Activated CD4-positive, alpha-beta T cell treated with anti-CD3 and anti-CD28 coated beads, Interleukin-2, amount 10 ng/mL, durations not matched to agents 7 days and 5 days (primary cell): ENCODE measurements at regions not wholly inside any gene's neighbourhood (a gene's known extent, or its start where the extent isn't known, plus 50 kb on each side); places are given as distances from the start of the nearest gene placed in this dataset.

ENCODE experiments used
- CTCF ChIA-PET: fragments of 350-600 bp; sonication (Branson Sonifier 250); formaldehyde crosslinking; loops from one replicate; lab custom pipeline; 2021; ENCODE audit warnings: antibody characterized with exemption; lab: Charles Lee
- POLR2A ChIA-PET: fragments of 350-600 bp; sonication (Branson Sonifier 250); formaldehyde crosslinking; loops from one replicate; lab custom pipeline; 2021; ENCODE audit warnings: antibody characterized with exemption; lab: Charles Lee
- DNase-seq: peaks from one replicate; pipeline ENCODE4 v3.0.0-alpha.2; 2020
- H3K27ac Mint-ChIP-seq: one replicate; pipeline ENCODE4 v1.8.0; 2021; ENCODE audit warnings: mild to moderate bottlenecking, moderate library complexity, mixed read lengths
- H3K27me3 Mint-ChIP-seq: one replicate; pipeline ENCODE4 v1.8.0; 2021; ENCODE audit warnings: mixed read lengths
- H3K36me3 Mint-ChIP-seq: one replicate; pipeline ENCODE4 v1.8.0; 2021; ENCODE audit warnings: low read depth, mixed read lengths
- H3K4me1 Mint-ChIP-seq: one replicate; pipeline ENCODE4 v1.8.0; 2021; ENCODE audit warnings: mixed read lengths
- H3K4me3 Mint-ChIP-seq: one replicate; pipeline ENCODE4 v1.8.0; 2021; ENCODE audit warnings: mild to moderate bottlenecking, moderate library complexity, mixed read lengths
- H3K9me3 Mint-ChIP-seq: one replicate; pipeline ENCODE4 v1.8.0; 2021; ENCODE audit warnings: mixed read lengths

DNA sequence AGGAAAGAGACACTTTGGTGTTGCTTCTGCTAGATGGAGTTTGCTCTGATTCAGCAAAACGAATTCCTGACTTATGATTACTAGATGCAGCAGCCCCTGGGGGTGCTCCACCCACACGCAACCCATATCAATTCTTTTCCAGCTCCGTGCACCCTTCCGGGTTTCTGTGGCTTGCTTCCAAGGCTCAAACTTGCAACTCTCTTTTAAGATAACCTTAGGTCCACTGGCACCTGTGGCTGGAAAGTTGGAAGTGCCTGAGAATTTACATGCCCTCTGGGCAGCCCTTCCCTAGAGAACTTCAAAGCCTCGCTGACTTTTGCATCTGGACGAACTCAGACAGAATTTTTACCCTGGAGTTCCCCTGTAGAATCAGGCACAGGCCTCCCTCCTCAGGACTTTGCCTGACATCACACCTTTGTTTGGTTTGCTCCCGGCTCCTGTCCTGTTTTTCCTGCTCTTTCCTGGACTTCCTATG lies 224.9 kb downstream of the SNX18 start:
- no peak overlapping the region for H3K27ac Mint-ChIP-seq
- no peak for DNase-seq
- H3K4me3 Mint-ChIP-seq, result no peak overlapping the region
- ChIA-PET CTCF (interaction anchor here (0.9 to 1.9 kb wide), 4 partner anchors 9 to 225 kb away, joined by 3 to 6 read pairs (median 5); partner anchors contain the start of gene SNX18), POLR2A (interaction anchor here (0.7 kb wide), 1 partner anchor 123 kb away, joined by 3 read pairs; no protein-coding TSS in a partner anchor)
- peaks cover 47% of the 10 kb centered on the region for H3K4me1 Mint-ChIP-seq
- peaks cover 6% of the 10 kb centered on the region for H3K9me3 Mint-ChIP-seq
- H3K36me3 Mint-ChIP-seq, result peaks cover 5% of the 10 kb centered on the region
- H3K27me3 Mint-ChIP-seq, result peaks cover 6% of the 10 kb centered on the region

DNA sequence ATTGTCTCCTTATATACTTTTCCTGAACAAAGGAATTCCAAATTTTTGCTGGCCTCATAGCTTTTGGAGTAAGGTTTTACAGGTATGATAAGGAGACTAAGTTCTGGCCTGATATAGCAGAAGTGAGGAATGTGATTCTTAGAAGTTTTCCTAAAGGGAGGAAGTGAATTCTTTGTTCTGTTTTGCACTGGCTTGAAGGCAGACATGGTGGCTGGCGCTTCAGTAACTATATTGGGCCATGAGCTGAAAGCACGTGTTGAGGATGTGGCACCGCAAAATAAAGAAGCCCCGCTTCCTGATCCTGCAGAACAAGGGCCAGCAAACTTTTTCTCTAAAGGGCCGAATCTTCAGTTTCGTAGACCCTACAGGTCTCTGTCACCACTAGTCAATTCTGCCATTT lies 224.2 kb downstream of the SNX18 start:
- CTCF ChIA-PET, result interaction anchor here (0.9 to 1.5 kb wide), 3 partner anchors 8 to 14 kb away, joined by 3 to 5 read pairs (median 5); no protein-coding TSS in a partner anchor
- Mint-ChIP-seq H3K27ac (no peak overlapping the region), H3K9me3 (peaks cover 6% of the 10 kb centered on the region), H3K36me3 (peaks cover 5% of the 10 kb centered on the region), H3K27me3 (peaks cover 6% of the 10 kb centered on the region), H3K4me1 (peaks cover 47% of the 10 kb centered on the region), H3K4me3 (no peak overlapping the region)
- DNase-seq, result no peak
- POLR2A ChIA-PET, result no interaction called here

DNA sequence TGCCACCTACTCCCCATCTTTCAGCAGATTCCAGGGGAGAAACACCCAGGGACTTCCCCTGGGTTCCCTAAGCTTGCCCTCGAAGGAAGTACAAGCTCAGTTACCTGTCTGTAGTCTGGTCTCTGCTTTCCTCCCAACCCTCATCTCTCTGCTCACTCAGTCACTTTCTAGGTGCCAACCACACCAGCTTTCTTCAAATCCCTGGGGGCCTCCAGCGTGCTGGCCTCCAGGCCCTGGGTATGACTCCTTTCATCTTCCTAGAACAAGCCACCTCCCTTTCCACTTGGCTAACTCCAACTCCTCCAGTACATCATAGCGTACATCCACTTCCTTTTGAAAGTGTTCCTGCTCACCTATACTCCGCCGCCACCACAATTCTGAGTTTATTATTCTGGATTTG lies 222.6 kb downstream of the SNX18 start:
- Mint-ChIP-seq H3K4me1 (peaks cover 37% of the 10 kb centered on the region), H3K27me3 (peaks cover 11% of the 10 kb centered on the region), H3K36me3 (peaks cover 5% of the 10 kb centered on the region), H3K9me3 (peaks cover 6% of the 10 kb centered on the region), H3K4me3 (no peak overlapping the region), H3K27ac (no peak overlapping the region)
- ChIA-PET CTCF (interaction anchor here (0.7 to 1.9 kb wide), 5 partner anchors 10 to 105 kb away, joined by 3 to 8 read pairs (median 4); no protein-coding TSS in a partner anchor), POLR2A (no interaction called here)
- DNase-seq, result no peak

DNA sequence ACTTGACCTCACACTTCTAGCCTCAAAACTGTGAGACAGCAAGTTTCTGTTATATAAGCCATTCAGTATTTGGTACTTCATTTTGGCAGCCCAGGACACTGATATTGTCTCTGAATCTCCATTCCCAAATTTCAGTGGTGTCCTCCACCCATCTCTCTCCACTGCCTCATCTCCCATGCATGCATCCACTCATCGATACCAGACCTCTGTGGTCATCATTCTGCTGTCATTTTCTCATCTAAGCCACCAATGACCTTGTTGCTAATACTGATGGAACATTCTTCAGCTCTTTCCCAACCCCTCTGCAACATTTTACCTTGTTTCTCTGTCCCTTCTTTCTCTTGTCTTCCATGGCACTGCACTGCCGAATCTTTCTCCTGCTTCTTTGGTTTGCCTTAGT lies 221.8 kb downstream of the SNX18 start:
- Mint-ChIP-seq H3K4me3 (no peak overlapping the region), H3K27ac (no peak overlapping the region), H3K4me1 (peaks cover 31% of the 10 kb centered on the region), H3K9me3 (peaks cover 3% of the 10 kb centered on the region), H3K27me3 (peaks cover 15% of the 10 kb centered on the region), H3K36me3 (peaks cover 2% of the 10 kb centered on the region)
- ChIA-PET POLR2A (no interaction called here), CTCF (interaction anchor here (0.6 to 1.9 kb wide), 5 partner anchors 11 to 105 kb away, joined by 3 to 8 read pairs (median 4); no protein-coding TSS in a partner anchor)
- DNase-seq, result no peak

DNA sequence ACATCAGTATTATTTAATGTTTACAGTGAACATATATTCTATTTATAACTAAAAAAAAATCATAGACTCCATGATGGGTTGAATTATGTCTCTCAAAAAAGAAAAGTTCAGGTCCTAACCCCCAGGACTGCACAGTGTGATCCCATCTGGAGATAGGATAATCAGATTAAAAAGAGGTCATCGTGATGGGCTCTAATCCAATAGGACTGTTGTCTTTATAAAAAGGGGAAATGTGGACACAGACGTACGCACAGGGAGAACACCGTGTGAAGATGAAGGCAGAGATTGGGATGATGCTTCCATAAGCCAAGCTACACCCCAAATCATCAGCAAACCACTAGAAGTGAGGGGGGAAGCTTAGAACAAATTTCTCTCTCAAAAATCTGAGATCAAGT lies 221.4 kb downstream of the SNX18 start:
- CTCF ChIA-PET, result interaction anchor here (0.6 to 1.2 kb wide), 2 partner anchors 12 to 58 kb away, joined by 3 to 4 read pairs; no protein-coding TSS in a partner anchor
- POLR2A ChIA-PET, result no interaction called here
- H3K4me3 Mint-ChIP-seq, result no peak overlapping the region
- H3K27me3 Mint-ChIP-seq, result peaks cover 15% of the 10 kb centered on the region
- H3K36me3 Mint-ChIP-seq, result no peaks in the 10 kb centered on the region
- no peak overlapping the region for H3K27ac Mint-ChIP-seq
- DNase-seq, result no peak
- peaks cover 3% of the 10 kb centered on the region for H3K9me3 Mint-ChIP-seq
- peaks cover 26% of the 10 kb centered on the region for H3K4me1 Mint-ChIP-seq

DNA sequence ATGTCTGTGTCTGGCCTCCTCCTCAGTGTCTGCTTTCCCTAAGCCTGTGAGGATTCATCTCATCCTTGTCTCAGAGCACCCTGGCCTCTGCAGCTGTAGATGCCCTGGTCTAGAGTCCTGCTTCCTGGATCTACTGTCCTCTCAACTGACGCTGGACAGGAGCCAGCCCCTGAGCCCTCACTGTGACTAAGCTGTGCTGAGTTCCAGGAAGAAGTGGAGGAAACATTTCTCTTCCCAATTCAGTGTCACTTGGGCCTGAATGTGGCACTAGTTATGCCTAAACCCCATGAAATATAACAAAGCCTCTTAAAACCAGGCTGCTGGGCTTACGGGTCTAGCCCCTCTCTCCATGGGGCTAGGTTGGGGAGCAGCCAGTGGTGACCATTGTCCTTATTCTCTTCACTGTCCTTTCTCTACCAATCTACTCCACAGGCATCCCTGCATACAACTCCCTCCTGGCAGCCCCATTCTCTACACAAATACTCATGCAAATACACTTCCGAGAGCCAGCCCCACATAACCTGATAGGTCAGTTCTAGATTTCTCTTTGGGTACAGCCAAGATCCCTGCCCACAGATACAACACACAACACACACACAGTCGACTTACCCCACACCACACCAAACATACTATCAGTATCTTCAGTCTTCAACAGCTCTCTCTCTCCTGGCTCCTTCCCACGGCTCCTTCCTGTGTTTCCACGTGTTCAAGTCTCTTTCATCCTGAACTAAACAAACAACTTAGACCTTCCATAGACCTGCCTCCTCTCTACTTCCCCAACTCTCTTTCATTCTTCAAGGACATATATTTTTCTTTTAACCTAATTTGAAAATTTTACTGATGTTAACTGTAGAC lies 220.8 kb downstream of the SNX18 start:
- Mint-ChIP-seq H3K4me1 (peaks cover 20% of the 10 kb centered on the region), H3K9me3 (peaks cover 3% of the 10 kb centered on the region), H3K36me3 (peaks cover 1% of the 10 kb centered on the region), H3K4me3 (no peak overlapping the region), H3K27me3 (peaks cover 15% of the 10 kb centered on the region), H3K27ac (no peak overlapping the region)
- CTCF ChIA-PET, result interaction anchor here (0.6 kb wide), 1 partner anchor 65 kb away, joined by 3 read pairs; no protein-coding TSS in a partner anchor
- POLR2A ChIA-PET, result no interaction called here
- no peak for DNase-seq

DNA sequence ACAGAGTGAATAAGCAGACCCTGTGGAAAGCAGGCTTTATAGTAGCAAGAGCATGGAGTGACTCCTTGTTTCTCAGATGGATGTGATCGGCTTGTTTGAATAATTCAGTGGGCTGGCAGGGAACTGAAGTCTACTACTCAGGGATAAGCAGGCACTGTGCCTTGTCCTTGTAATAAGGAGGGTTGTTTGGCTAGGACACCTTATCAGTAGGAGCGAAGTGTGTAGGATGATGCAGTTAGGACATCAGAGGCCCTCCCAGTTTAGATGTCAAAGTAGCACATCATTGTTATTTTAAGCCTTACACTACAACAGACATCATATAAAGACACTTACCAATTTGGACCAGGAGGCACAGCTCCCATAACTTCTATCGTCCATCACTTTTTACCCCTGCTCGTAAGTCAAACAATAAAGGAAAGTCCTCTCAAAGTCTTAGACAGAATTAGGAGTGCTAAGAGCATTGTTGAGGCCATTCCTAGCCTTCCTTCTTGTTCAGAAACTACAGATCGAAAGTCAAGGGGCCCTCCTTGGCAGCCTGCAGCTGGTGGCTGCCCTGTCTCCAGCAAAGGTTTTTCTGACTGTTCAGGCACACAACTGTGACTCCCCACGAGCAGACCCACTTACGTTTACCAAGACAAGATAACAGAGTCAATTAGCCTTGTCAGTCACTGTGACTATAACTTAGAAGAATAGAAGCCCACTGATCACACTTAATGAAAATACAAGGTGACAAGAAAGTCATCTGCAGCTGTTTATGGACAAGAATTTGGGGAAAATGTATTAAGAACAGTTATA lies 218.6 kb downstream of the SNX18 start:
- no peak for DNase-seq
- Mint-ChIP-seq H3K36me3 (peaks cover 3% of the 10 kb centered on the region), H3K4me3 (no peak overlapping the region), H3K9me3 (peaks cover 3% of the 10 kb centered on the region), H3K27ac (no peak overlapping the region), H3K4me1 (peaks cover 14% of the 10 kb centered on the region), H3K27me3 (peaks cover 15% of the 10 kb centered on the region)
- ChIA-PET POLR2A (no interaction called here), CTCF (no interaction called here)

DNA sequence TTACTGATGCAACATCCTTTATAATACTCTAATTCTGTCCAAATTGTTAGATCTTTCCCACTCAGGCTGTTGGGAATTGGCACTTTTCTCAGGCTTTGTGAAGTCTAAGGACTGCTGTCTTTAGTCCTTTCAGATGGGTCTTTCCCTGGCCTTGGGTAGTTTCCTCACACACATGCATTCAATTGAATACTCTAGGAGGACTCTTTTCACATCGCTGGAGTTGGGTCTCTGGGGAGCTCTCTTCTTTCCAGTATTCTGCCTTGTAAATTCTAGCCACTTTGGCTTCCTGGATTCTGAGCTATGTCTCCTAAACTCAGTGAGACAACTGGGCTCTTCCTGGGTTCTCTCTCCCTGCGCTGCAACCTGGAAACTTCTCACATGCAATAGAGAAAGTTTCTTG lies 215.5 kb downstream of the SNX18 start:
- peaks cover 11% of the 10 kb centered on the region for H3K27me3 Mint-ChIP-seq
- no peaks in the 10 kb centered on the region for H3K4me1 Mint-ChIP-seq
- ChIA-PET CTCF (interaction anchor here (0.9 to 2.0 kb wide), 8 partner anchors 9 to 215 kb away, joined by 3 to 10 read pairs (median 4); partner anchors contain the start of gene SNX18), POLR2A (no interaction called here)
- no peaks in the 10 kb centered on the region for H3K9me3 Mint-ChIP-seq
- no peak for DNase-seq
- no peak overlapping the region for H3K4me3 Mint-ChIP-seq
- no peak overlapping the region for H3K27ac Mint-ChIP-seq
- H3K36me3 Mint-ChIP-seq, result peaks cover 3% of the 10 kb centered on the region

DNA sequence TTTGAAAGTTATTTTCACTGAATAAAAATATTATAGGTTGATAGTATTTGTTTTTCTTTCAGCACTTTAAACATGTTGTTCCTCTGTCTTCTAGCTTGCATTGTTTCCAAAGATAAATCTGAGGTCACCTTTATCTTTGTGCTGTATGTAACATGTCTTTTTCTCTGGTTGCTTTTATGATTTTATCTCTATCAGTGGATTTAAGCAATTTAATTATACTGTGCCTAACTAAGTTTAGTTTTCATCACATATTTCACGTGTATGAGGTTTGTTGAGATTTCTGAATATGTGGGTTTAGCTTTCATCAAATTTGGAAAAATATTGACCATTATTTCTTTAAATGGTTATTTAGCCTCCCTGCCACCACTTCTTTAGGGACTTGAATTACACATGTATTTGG lies 214.5 kb downstream of the SNX18 start:
- peaks cover 16% of the 10 kb centered on the region for H3K27me3 Mint-ChIP-seq
- ChIA-PET CTCF (interaction anchor here (1.4 to 2.0 kb wide), 3 partner anchors 10 to 214 kb away, joined by 4 to 6 read pairs (median 5); partner anchors contain the start of gene SNX18), POLR2A (no interaction called here)
- no peaks in the 10 kb centered on the region for H3K9me3 Mint-ChIP-seq
- no peak overlapping the region for H3K27ac Mint-ChIP-seq
- peaks cover 3% of the 10 kb centered on the region for H3K36me3 Mint-ChIP-seq
- DNase-seq, result no peak
- no peak overlapping the region for H3K4me3 Mint-ChIP-seq
- H3K4me1 Mint-ChIP-seq, result no peaks in the 10 kb centered on the region

DNA sequence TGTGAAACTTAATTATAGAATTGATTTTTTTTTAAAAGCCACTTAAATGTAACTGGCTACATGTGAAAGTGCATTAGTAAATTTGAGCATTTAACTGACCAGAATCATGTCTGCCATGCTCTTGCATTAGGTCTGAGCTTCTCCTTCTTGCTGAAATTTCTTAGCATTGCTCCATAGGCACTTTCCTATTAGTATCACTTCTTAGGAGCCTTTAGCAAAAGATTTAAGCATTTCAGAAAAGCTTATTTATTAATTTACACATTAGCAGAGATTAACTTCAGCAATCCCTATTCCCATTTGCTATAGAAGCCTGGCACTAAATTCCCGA lies 211.0 kb downstream of the SNX18 start:
- CTCF ChIA-PET, result interaction anchor here (0.9 kb wide), 2 partner anchors 9 to 12 kb away, joined by 3 read pairs; no protein-coding TSS in a partner anchor
- Mint-ChIP-seq H3K36me3 (peaks cover 3% of the 10 kb centered on the region), H3K27me3 (peaks cover 9% of the 10 kb centered on the region), H3K4me3 (no peak overlapping the region), H3K9me3 (no peaks in the 10 kb centered on the region), H3K4me1 (no peaks in the 10 kb centered on the region), H3K27ac (no peak overlapping the region)
- DNase-seq, result no peak
- POLR2A ChIA-PET, result no interaction called here

DNA sequence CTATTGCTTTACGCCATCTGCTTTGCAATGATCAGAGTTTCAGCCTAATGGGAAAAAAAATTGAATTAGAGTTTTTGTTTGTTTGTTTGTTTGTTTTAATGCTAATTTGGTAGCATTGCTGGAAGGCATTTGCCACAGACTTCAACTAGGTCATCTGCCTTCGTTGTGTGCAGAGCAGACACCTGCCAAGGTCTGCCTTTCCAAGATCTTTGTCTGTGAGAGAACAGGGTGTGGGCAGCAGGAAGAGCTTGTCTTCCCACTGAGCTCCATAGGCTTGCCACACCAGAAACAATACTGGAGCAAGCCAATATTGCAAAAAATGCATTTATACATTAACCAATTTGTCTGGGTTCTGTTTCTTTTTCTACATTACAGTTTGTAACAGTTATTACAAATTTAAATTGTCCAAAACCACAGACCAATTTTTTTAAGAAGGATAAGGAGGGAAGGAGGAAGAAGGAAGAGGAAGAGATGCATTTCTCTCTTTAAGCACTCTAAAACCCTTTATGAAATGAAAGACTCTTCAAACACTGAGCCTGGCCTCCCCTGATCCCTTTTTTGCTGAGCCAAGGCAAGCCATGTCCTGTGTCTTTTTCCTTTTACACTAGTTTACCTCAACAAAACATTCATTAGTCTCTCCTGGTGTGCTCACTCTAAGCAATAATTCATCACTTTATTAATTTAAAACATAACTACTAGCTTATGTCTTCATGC lies 210.5 kb downstream of the SNX18 start:
- no peak overlapping the region for H3K27ac Mint-ChIP-seq
- H3K9me3 Mint-ChIP-seq, result no peaks in the 10 kb centered on the region
- H3K4me1 Mint-ChIP-seq, result no peaks in the 10 kb centered on the region
- no peak for DNase-seq
- peaks cover under 1% of the 10 kb centered on the region for H3K36me3 Mint-ChIP-seq
- CTCF ChIA-PET, result interaction anchor here (0.9 to 1.6 kb wide), 4 partner anchors 9 to 14 kb away, joined by 3 to 5 read pairs (median 3); no protein-coding TSS in a partner anchor
- POLR2A ChIA-PET, result no interaction called here
- peaks cover 9% of the 10 kb centered on the region for H3K27me3 Mint-ChIP-seq
- H3K4me3 Mint-ChIP-seq, result no peak overlapping the region
